ENCODE measurements at regions not wholly inside any gene's neighbourhood (a gene's known extent, or its start where the extent isn't known, plus 50 kb on each side); places are given as distances from the start of the nearest gene placed in this dataset.
"Not testable (repeated sequence)": the region's sequence is repeated elsewhere in the genome, so short reads cannot be mapped to it uniquely, and the experiment has no call there.

DNA sequence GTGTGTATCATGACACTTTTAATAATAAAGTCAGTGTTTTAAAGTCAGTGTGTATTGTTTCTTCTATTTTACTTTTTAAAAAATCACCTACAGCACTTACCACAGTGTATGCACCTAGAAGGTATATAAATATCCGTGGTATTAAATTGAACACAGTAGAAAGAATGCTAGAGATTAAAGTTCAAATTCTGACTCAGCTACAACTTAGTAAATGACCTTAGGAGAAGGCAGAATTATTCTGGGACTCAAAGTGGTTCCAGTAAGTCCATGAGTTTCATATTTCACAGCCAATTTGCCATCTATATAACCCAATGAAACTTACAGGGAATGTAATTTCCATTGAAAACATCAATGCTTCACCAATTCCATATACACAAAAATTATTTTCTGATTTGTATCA, 52.7 kb upstream of the MAP4 start:
- H3K4me1 Mint-ChIP-seq: peaks cover 8 to 22% (median 16%) of the 10 kb centered on the region in 4 donors
- DNase-seq: no peak
- H3K36me3 Mint-ChIP-seq: peaks cover 0 to 16% (median 0%) of the 10 kb centered on the region in 3 donors
- no peak overlapping the region for H3K27ac Mint-ChIP-seq
- no peaks in the 10 kb centered on the region for H3K9me3 Mint-ChIP-seq
- POLR2A ChIA-PET: no interaction called here
- no peak overlapping the region for H3K4me3 Mint-ChIP-seq
- ATAC-seq: no peak
- no peaks in the 10 kb centered on the region for H3K27me3 Mint-ChIP-seq

DNA sequence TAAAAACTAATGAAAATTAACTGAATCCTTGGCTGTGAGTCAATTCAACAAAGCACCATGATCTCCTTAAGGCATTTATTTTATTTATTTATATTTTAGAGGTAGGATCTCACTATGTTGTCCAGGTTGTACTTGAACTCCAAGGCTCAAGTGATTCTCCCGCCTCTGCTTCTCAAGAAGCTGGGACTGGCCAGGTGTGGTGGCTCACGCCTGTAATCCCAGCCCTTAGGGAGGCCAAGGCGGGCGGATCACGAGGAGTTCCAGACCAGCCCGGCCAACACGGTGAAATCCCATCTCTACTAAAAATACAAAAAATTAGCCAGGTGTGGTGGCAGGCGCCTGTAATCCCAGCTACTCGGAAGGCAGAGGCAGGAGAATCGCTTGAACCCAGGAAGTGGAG, 52.1 kb upstream of the MAP4 start:
- POLR2A ChIA-PET: interaction anchor here (0.7 kb wide), 1 partner anchor 200 kb away, joined by 6 read pairs; no protein-coding TSS in a partner anchor
- H3K27me3 Mint-ChIP-seq, H3K4me3 Mint-ChIP-seq, ATAC-seq, H3K27ac Mint-ChIP-seq, H3K9me3 Mint-ChIP-seq, DNase-seq: not testable (repeated sequence)
- Mint-ChIP-seq H3K4me1 (peaks cover 8 to 26% (median 17%) of the 10 kb centered on the region in 4 donors), H3K36me3 (peaks cover 0 to 16% (median 0%) of the 10 kb centered on the region in 3 donors)

DNA sequence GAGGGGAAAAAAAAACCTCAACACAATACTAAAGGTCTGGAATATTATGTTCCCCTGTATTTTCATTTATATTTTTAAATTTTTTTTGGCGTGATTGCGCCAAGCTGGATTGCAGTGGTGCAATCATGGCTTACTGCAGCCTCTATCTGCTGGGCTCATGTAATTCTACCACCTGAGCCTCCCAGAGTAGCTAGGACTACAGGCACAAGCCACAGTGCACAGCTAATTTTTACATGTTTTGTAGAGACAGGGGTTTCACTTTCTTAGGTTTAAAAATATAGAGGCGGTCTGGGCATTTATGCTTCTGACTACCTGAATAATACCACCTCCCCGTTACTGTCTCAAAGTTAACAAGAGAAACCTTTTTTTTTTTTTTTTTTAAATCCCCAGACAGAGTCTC, 51.1 kb upstream of the MAP4 start:
- no peak overlapping the region for H3K27ac Mint-ChIP-seq
- no peaks in the 10 kb centered on the region for H3K9me3 Mint-ChIP-seq
- POLR2A ChIA-PET: interaction anchor here (0.6 kb wide), 1 partner anchor 209 kb away, joined by 3 read pairs; no protein-coding TSS in a partner anchor
- H3K4me3 Mint-ChIP-seq: no peak overlapping the region
- peaks cover 0 to 16% (median 1%) of the 10 kb centered on the region in 3 donors for H3K36me3 Mint-ChIP-seq
- DNase-seq (no peak), ATAC-seq (no peak)
- H3K27me3 Mint-ChIP-seq: no peaks in the 10 kb centered on the region
- peaks cover 8 to 27% (median 16%) of the 10 kb centered on the region in 4 donors for H3K4me1 Mint-ChIP-seq

Measured in naive thymus-derived CD8-positive, alpha-beta T cell (primary cell).